ENCODE measurements at regions not wholly inside any gene's neighbourhood (a gene's known extent, or its start where the extent isn't known, plus 50 kb on each side); places are given as distances from the start of the nearest gene placed in this dataset.

DNA sequence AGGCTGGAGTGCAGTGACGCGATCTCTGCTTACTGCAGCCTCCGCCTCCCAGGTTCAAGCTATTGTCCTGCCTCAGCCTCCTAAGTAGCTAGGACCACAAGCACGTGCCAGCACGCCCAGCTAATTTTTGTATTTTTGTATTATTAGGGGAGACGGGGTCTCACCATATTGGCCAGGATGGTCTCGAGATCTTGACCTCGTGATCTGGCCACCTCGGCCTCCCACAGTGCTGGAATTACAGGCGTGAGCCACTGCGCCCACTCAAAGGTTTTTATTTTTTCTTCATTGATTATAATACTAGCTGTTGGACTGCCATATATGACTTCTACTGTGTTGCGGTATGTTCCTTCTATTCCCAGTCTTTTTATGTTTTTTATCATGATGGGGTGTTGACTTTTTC is 569.7 kb upstream of the SLITRK6 start:
- no peaks in the 10 kb centered on the region for H3K4me1 Mint-ChIP-seq
- no peak overlapping the region for H3K27ac Mint-ChIP-seq
- H3K4me3 Mint-ChIP-seq: no peak overlapping the region
- DNase-seq (ENCODE audit: low spot score in 2 of 2, unreplicated experiment in 2 of 2): no peak
- H3K36me3 Mint-ChIP-seq: no peaks in the 10 kb centered on the region
- H3K27me3 Mint-ChIP-seq (ENCODE audit: low read depth): no peaks in the 10 kb centered on the region
- peaks cover 12% of the 10 kb centered on the region for H3K9me3 Mint-ChIP-seq
- TF ChIP-seq CTCF (IDR thresholded peaks at IDR 0.05; ENCODE audit: unreplicated experiment): no peak

DNA sequence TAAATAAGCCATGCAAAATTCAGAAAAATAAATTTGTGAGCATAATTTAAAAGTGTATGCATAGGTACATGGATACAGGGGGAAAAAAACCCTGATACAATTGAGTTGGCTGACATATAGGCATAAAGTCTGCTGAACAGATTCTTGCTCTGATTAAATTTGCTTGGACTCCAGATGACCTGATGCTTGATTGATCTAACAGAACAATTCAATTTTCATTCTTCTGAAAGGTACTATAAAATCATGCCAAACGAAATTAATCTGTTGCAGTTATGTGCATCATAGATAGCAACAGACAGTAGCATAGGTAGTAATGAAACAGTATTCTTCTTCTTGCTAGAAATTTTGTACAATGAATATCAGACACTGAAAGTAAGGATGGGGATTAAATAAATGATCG is 578.2 kb upstream of the SLITRK6 start:
- TF ChIP-seq CTCF (IDR thresholded peaks at IDR 0.05; ENCODE audit: unreplicated experiment): no peak
- DNase-seq (ENCODE audit: low spot score in 2 of 2, unreplicated experiment in 2 of 2): no peak
- H3K4me3 Mint-ChIP-seq: no peak overlapping the region

DNA sequence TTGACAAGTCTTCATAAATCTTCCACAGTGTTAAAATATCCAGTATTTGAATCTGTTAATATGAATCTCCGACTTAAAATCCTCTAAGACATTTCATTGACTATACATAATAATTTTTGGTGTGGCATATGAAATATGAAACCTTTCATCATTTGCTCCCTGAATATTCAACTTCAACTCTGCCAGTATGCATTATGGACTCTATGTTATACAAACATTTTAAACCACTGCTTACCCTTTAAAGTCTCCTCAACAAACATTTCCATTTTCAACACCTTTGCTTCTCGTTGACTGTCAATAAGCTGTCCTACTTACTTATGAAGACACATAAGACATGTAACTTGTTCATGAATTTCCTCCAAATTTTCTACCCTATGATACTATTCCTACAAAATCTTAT is 579.4 kb upstream of the SLITRK6 start:
- TF ChIP-seq CTCF (IDR thresholded peaks at IDR 0.05; ENCODE audit: unreplicated experiment): no peak
- Mint-ChIP-seq H3K4me1 (peaks cover 26% of the 10 kb centered on the region), H3K4me3 (no peak overlapping the region)

More for the DNA sequence above, 578.2 kb upstream of the SLITRK6 start:
- H3K27ac Mint-ChIP-seq: peak overlapping the region; percentile 32
- H3K27me3 Mint-ChIP-seq (ENCODE audit: low read depth): no peaks in the 10 kb centered on the region
- H3K9me3 Mint-ChIP-seq: peaks cover 7% of the 10 kb centered on the region
- peaks cover 26% of the 10 kb centered on the region for H3K4me1 Mint-ChIP-seq
- H3K36me3 Mint-ChIP-seq: no peaks in the 10 kb centered on the region

DNA sequence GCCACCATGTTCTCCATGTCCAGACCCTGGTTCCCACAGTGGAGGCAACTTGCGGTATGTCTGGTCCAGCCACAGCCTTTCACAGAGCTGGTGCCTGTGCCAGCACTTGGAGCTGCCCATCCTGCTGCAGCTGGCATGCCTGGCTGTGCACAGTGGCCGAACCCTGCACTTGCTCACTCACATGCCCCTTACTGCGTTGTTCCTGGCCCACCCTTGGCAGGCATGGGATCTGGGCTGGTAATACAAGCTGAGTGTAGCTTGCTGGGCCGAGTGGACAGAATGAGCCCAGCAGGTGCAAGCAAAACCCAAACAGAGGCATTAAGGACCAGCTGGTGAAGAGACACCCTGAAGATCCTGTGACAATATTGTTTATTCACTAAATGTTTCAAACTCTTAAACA is 583.9 kb upstream of the SLITRK6 start:
- DNase-seq (ENCODE audit: low spot score in 2 of 2, unreplicated experiment in 2 of 2): no peak
- no peaks in the 10 kb centered on the region for H3K36me3 Mint-ChIP-seq
- no peak for TF ChIP-seq CTCF (IDR thresholded peaks at IDR 0.05; ENCODE audit: unreplicated experiment)
- no peaks in the 10 kb centered on the region for H3K9me3 Mint-ChIP-seq
- no peaks in the 10 kb centered on the region for H3K27me3 Mint-ChIP-seq (ENCODE audit: low read depth)
- H3K4me1 Mint-ChIP-seq: peaks cover 14% of the 10 kb centered on the region
- H3K27ac Mint-ChIP-seq: no peak overlapping the region
- H3K4me3 Mint-ChIP-seq: no peak overlapping the region

More for the DNA sequence above, 579.4 kb upstream of the SLITRK6 start:
- no peak for DNase-seq (ENCODE audit: low spot score in 2 of 2, unreplicated experiment in 2 of 2)
- H3K27ac Mint-ChIP-seq: peak overlapping the region; percentile 18
- H3K9me3 Mint-ChIP-seq: no peaks in the 10 kb centered on the region
- H3K27me3 Mint-ChIP-seq (ENCODE audit: low read depth): no peaks in the 10 kb centered on the region
- H3K36me3 Mint-ChIP-seq: no peaks in the 10 kb centered on the region

- H3K27ac Mint-ChIP-seq: no peak overlapping the region
- no peak for TF ChIP-seq CTCF (IDR thresholded peaks at IDR 0.05; ENCODE audit: unreplicated experiment)
- H3K4me3 Mint-ChIP-seq: no peak overlapping the region
- DNase-seq (ENCODE audit: low spot score in 2 of 2, unreplicated experiment in 2 of 2): no peak
- H3K4me1 Mint-ChIP-seq: peaks cover 10% of the 10 kb centered on the region
- no peaks in the 10 kb centered on the region for H3K27me3 Mint-ChIP-seq (ENCODE audit: low read depth)
- no peaks in the 10 kb centered on the region for H3K9me3 Mint-ChIP-seq
- H3K36me3 Mint-ChIP-seq: no peaks in the 10 kb centered on the region
Observed at GRCh38 chr13:86383561-86383960, 584.3 kb upstream of the SLITRK6 start.

DNA sequence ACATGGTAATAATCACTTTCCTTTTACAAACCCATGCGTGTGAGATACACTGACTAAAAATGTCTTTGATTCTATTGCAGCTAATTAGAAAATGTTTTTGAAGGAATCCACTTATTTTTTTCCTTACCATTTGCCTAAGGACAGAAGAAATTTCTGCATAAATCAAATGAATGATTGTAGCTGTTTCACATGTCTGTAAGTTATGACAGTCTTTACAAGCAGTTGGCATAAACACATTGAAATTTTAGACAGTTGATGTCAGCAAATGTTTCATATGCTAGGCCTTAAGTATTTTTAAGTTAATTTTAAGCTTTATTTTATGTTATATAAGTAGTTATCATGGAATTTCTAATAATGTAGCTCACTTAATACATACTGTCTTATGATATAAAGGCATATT is 598.4 kb upstream of the SLITRK6 start:
- Mint-ChIP-seq H3K27me3 (ENCODE audit: low read depth) (no peaks in the 10 kb centered on the region), H3K9me3 (no peaks in the 10 kb centered on the region), H3K4me1 (peaks cover 6% of the 10 kb centered on the region), H3K36me3 (no peaks in the 10 kb centered on the region), H3K4me3 (no peak overlapping the region), H3K27ac (no peak overlapping the region)
- no peak for DNase-seq (ENCODE audit: low spot score in 2 of 2, unreplicated experiment in 2 of 2)
- TF ChIP-seq CTCF (IDR thresholded peaks at IDR 0.05; ENCODE audit: unreplicated experiment): no peak

Measured in mesothelial cell of epicardium (in vitro differentiated cells).